Esophagus squamous epithelium (tissue), 5 donors: ENCODE measurements at regions not wholly inside any gene's neighbourhood (a gene's known extent, or its start where the extent isn't known, plus 50 kb on each side); places are given as distances from the start of the nearest gene placed in this dataset.

Experiments
- DNase-seq: peaks from one replicate; lab custom pipeline; 2025; lab: John Stamatoyannopoulos, UW
- H3K27ac ChIP-seq, 4 donors: fragments of 200-600 bp; sonication (generic); one replicate each; pipeline ENCODE4 v1.5.1; 2016 to 2019; ENCODE audit warnings: mild to moderate bottlenecking in 1 of 4
- H3K27me3 ChIP-seq, 4 donors: fragments of 200-600 bp; sonication (generic); 1 replicate in 3 of 4; 2 replicates in 1 of 4; pipeline versions ENCODE4 v1.5.1 to v1.6.0; 2017 to 2021; ENCODE audit warnings: antibody characterized with exemption in 1 of 4
- H3K36me3 ChIP-seq, 3 donors: fragments of 200-600 bp; sonication (generic); one replicate each; pipeline ENCODE4 v1.5.1; 2016 to 2019
- H3K4me1 ChIP-seq, 3 donors: fragments of 200-600 bp; sonication (generic); one replicate each; pipeline ENCODE4 v1.5.1; 2017 to 2019
- H3K4me3 ChIP-seq, 4 donors: fragments of 200-600 bp; sonication (generic); 1 replicate in 3 of 4; 2 replicates in 1 of 4; pipeline ENCODE4 v1.5.1; 2016 to 2019; ENCODE audit warnings: mild to moderate bottlenecking in 2 of 4, moderate library complexity in 1 of 4
- H3K9me3 ChIP-seq, 3 donors: fragments of 200-600 bp; sonication (generic); one replicate each; pipeline ENCODE4 v1.5.1; 2016 to 2019
- POLR2A ChIP-seq, 4 donors: fragments of 450-650 bp; IDR thresholded peaks; one replicate each; pipeline ENCODE4 v1.6.1; 2017; ENCODE audit warnings: antibody characterized with exemption in 4 of 4, mild to moderate bottlenecking in 4 of 4, moderate library complexity in 3 of 4
- WGBS, 2 donors: methylation state at CpG; one replicate each; pipeline ENCODE4 v1.1.5; 2018; 5-methylcytosine and 5-hydroxymethylcytosine counted together
- intact Hi-C: fragments of 100-400 bp; cut with DNase I; formaldehyde crosslinking; loops from one replicate; pipeline ENCODE4 v1.15.0; 2022
- small RNA-seq, 4 donors: library from RNA; depleted of rRNA; stranded (forward); fragments of <200 nt; gene quantifications; one replicate each; pipeline ENCODE3, GENCODE V24; 2016
- TF ChIP-seq, protein P1 (sequence below), 6 experiments: fragments of 450-650 bp in 4 of 6; fragments of 200-600 bp in 2 of 6; sonication (generic) in 2 of 6; IDR thresholded peaks; one replicate each; pipeline ENCODE4 v1.5.1; 2016 to 2019; ENCODE audit warnings: antibody characterized with exemption in 6 of 6, mild to moderate bottlenecking in 4 of 6, moderate library complexity in 4 of 6
- donor health status: DM: yes; HTN: yes; CAD: no.

DNA sequence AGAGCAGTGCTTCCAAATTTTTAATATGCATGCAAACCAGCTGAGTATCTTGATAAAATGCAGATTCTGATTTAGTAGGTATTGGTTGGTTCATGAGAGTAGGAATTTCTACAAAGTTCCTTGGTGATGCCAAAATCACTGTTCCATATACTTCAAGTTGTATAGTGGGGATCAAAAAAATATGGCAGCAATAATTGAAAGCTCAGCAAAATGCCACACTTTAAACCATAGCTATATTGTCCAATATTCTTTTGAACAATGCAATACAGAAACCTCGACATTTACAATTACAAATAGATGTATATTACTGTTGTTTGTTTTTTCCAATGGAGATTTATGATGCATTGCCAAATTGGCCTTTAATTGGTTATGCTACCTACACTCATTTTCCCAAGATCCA lies 55.7 kb upstream of the NCAM2 start:
- Histone ChIP-seq H3K27me3 (no peaks in the 10 kb centered on the region), H3K9me3 (no peaks in the 10 kb centered on the region), H3K36me3 (no peaks in the 10 kb centered on the region), H3K4me1 (no peaks in the 10 kb centered on the region), H3K4me3 (no peak overlapping the region), H3K27ac (no peak overlapping the region)
- WGBS, 2 donors = 55 to 59% methylated on average over 1 of the region's 1 CpG
- DNase-seq = no peak
- intact Hi-C loops = no loop called here
- TF ChIP-seq, protein P1, sequence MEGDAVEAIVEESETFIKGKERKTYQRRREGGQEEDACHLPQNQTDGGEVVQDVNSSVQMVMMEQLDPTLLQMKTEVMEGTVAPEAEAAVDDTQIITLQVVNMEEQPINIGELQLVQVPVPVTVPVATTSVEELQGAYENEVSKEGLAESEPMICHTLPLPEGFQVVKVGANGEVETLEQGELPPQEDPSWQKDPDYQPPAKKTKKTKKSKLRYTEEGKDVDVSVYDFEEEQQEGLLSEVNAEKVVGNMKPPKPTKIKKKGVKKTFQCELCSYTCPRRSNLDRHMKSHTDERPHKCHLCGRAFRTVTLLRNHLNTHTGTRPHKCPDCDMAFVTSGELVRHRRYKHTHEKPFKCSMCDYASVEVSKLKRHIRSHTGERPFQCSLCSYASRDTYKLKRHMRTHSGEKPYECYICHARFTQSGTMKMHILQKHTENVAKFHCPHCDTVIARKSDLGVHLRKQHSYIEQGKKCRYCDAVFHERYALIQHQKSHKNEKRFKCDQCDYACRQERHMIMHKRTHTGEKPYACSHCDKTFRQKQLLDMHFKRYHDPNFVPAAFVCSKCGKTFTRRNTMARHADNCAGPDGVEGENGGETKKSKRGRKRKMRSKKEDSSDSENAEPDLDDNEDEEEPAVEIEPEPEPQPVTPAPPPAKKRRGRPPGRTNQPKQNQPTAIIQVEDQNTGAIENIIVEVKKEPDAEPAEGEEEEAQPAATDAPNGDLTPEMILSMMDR (IDR thresholded peaks at IDR 0.05) = no peak
- no peak for TF ChIP-seq POLR2A (IDR thresholded peaks at IDR 0.05)

DNA sequence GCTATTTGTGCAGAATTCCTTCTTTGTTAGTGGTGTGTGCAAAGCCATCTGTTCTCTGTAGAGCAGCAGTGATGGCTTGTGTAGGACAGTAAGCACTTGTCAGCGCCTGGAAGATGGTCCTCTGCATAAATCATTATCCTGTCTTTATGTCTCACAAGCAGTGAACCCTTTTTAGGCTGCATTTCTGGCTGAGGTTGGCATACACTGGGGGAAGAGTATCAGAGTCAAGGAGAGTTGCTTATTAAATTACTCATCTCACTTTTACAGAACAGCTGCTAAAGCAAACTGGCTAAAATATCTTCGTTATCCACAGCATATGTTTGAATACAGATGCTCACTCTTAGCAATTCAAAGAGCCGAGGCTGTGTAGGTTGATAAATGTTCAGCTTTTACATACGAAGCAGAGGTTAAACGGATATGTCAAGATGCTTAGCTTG lies 54.6 kb upstream of the NCAM2 start:
- Histone ChIP-seq H3K9me3 (no peaks in the 10 kb centered on the region), H3K4me3 (no peak overlapping the region), H3K4me1 (no peaks in the 10 kb centered on the region), H3K27ac (no peak overlapping the region), H3K27me3 (no peaks in the 10 kb centered on the region), H3K36me3 (no peaks in the 10 kb centered on the region)
- 49 to 52% methylated on average over 5 of the region's 5 CpGs for WGBS, 2 donors
- intact Hi-C loops = no loop called here
- TF ChIP-seq, protein P1 (IDR thresholded peaks at IDR 0.05) = no peak
- no peak for TF ChIP-seq POLR2A (IDR thresholded peaks at IDR 0.05)
- DNase-seq = no peak

GRCh38 chr21:20944139-20944538 lies 54.1 kb upstream of the NCAM2 start:
- intact Hi-C loops = no loop called here
- Histone ChIP-seq H3K9me3 (no peaks in the 10 kb centered on the region), H3K36me3 (no peaks in the 10 kb centered on the region), H3K4me3 (no peak overlapping the region), H3K27ac (no peak overlapping the region), H3K4me1 (no peaks in the 10 kb centered on the region), H3K27me3 (no peaks in the 10 kb centered on the region)
- DNase-seq = no peak
- TF ChIP-seq POLR2A (IDR thresholded peaks at IDR 0.05) = no peak
- TF ChIP-seq, protein P1 (IDR thresholded peaks at IDR 0.05) = no peak

- H3K27ac ChIP-seq = no peak overlapping the region
- no peak for DNase-seq
- intact Hi-C loops = no loop called here
- no peaks in the 10 kb centered on the region for H3K4me1 ChIP-seq
- no peaks in the 10 kb centered on the region for H3K27me3 ChIP-seq
- no peak overlapping the region for H3K4me3 ChIP-seq
- 70 to 71% methylated on average over 4 to 5 of the region's 5 CpGs for WGBS, 2 donors
- TF ChIP-seq, protein P1 (IDR thresholded peaks at IDR 0.05) = no peak
- TF ChIP-seq POLR2A (IDR thresholded peaks at IDR 0.05) = no peak
- no peaks in the 10 kb centered on the region for H3K9me3 ChIP-seq
- no peaks in the 10 kb centered on the region for H3K36me3 ChIP-seq
These were observed 51.5 kb upstream of the NCAM2 start for GRCh38 chr21:20946701-20947100.

Small RNAs in the stretch of these regions (small RNA-seq; reads per million reads assigned to genes)
- gene AL157359.3 (0 to 0.14 (median 0) reads per million in 4 donors), gene AP001506.1 (0 reads per million in 4 donors), gene MIR548X (0 reads per million in 4 donors), gene RN7SKP147 (0 reads per million in 4 donors), gene RNU1-139P (0 reads per million in 4 donors), gene RNU6-772P (0 reads per million in 4 donors), gene RPL37P4 (0 reads per million in 4 donors)
